ENCODE measurements at regions not wholly inside any gene's neighbourhood (a gene's known extent, or its start where the extent isn't known, plus 50 kb on each side); places are given as distances from the start of the nearest gene placed in this dataset.
A peak's percentile ranks its signal among the peaks of the same experiment; 100 is the strongest.
"Not testable (repeated sequence)": the region's sequence is repeated elsewhere in the genome, so short reads cannot be mapped to it uniquely, and the experiment has no call there.

- DNase-seq (ENCODE audit: low read depth): no peak
These were observed 150.0 kb upstream of the KIF2A start for GRCh38 chr5:62155988-62156387.

DNA sequence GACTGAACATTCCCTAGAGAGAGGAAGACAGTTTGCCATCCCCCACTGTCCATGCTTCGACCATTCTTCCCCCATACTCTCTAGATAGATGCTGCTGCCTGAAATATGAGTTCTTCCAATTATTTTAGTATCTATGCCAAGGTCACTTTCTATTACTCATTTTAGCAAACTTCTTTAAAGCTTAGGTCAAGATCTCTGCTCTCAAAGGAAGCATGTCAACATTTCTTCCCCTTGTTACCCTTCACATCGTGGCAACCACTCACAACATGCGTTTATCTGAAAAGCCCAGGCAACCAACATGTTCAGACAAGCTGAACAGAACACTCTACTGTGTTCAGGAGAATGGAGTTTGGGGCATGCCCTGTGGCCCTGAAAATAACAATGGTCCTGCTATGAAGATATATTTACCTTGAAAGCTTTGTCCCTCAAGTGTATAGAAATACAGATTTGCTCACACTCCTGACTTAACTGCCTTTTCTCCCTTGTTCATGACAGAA lies 138.4 kb upstream of the KIF2A start:
- DNase-seq (ENCODE audit: low read depth): no peak

DNA sequence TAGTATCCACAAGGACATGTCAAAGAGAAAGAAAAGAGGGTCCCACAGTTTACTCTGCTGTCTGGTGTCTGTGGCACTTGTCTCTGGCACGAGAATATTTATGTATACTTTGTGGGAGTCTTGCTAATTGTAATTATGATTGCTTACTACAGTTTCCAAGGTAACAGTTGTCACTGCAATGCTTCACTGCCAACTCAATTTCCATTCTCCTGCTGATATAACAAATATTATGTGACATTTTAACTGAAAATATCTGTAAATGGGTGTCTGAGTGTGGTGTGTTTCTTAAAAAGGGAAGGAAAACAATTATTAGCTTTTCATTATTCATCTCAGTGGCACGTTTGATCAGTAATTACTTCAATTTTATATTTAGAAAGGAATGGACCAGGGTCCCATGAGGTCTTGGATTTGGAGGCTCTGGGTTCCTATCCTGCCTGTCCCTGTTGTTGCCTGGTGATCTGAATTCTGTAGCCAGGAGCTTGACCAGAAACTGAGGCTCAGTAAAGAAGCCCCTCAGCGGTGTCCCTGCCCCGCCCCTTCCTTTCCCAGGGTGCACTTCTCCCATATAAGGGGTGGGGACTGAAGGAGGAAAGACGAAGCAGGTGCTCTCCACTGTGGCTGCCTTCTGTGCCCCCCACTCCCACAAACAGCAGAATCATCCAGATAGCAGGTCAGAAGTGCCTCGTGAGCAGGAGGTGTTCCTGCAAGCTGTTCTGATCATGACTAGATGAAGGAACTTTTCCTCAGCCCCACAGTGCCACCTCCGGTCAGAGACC lies 137.3 kb upstream of the KIF2A start:
- no peak for DNase-seq (ENCODE audit: low read depth)

DNA sequence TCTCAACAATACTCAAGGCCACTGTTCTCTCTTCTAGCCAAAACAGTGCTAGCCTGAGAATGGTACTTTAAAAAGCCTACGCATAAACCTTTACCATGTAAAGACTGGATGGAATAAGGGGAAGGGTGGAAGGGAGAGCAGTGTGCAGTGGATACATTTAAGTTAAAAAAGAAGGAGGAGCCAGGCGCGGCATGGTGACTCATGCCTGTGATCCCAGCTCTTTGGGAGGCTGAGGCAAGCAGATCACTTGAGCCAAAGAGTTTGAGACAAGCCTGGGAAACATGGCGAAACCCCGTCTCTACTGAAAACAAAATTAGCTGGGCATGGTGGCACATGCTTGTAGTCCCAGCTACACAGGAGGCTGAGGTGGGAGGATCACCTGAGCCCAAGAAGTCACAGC lies 127.7 kb upstream of the KIF2A start:
- DNase-seq (ENCODE audit: low read depth): no peak

DNA sequence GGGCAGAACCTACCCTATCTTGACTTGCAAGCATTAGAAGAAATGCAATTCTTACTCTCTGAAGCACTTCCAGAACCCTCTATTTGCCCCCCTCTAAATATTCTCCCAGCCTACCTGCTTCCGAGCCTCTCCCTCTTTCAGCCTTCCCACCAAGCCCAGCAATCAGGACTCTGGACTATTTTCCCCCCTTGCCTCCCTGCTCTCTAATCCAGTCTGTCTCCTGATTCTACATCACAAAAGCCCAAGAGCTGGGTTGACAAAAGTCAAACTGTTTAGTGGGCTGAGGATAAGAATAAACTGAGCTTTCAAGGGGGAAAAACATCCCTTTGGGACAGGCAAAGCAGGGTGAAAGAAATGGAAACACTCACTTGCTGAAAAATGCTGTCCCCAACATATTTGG lies 123.2 kb upstream of the KIF2A start:
- DNase-seq (ENCODE audit: low read depth): no peak

GRCh38 chr5:62183727-62184126 lies 122.3 kb upstream of the KIF2A start:
- DNase-seq (ENCODE audit: low read depth): no peak

- DNase-seq (ENCODE audit: low read depth): no peak
These were observed 121.6 kb upstream of the KIF2A start for GRCh38 chr5:62184444-62184843.

- no peak for DNase-seq (ENCODE audit: low read depth)
These were observed 115.8 kb upstream of the KIF2A start for GRCh38 chr5:62190173-62190572.

DNA sequence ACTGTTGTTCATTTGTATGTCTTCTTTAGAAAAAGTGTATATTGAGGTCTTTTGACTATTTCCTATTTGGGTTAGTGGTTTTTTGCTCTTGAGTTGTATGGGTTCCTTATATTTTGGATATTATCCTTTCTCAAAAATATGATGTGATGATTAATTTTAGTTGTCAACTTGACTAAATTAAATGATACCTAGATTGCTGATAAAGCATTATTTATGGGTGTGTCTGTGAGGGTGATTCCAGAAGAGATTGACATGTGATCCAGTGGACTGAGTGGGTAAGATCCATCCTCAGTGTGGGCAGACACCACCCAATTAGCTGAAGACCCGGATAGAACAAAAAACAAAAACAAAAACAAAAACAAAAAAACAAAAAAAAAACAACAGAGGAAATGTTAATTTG lies 115.1 kb upstream of the KIF2A start:
- DNase-seq (ENCODE audit: low read depth): no peak

- DNase-seq (ENCODE audit: low read depth): no peak
These were observed 113.0 kb upstream of the KIF2A start for GRCh38 chr5:62192958-62193357.

GRCh38 chr5:62196532-62196931 lies 109.5 kb upstream of the KIF2A start:
- DNase-seq (ENCODE audit: low read depth): not testable (repeated sequence)

DNA sequence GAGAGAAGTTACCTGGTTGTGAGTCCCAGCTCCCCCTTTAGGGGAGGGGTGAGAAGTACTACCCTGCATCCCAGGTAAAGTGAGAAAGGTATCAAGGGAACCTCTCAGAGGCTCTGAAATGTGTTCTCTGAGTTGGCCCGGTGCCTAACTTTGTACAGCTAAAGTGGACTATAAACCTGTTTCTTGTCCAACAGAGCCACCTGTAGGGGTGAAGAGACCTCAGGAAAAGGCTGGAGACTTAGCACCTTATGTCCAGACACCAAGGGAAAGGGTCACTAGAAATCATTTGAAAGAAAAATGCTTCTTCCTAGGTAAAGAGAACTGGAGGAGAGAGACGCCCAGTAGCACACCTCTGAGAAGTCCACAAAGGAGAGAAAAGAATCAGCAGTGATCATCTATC lies 108.3 kb upstream of the KIF2A start:
- no peak for DNase-seq (ENCODE audit: low read depth)

DNA sequence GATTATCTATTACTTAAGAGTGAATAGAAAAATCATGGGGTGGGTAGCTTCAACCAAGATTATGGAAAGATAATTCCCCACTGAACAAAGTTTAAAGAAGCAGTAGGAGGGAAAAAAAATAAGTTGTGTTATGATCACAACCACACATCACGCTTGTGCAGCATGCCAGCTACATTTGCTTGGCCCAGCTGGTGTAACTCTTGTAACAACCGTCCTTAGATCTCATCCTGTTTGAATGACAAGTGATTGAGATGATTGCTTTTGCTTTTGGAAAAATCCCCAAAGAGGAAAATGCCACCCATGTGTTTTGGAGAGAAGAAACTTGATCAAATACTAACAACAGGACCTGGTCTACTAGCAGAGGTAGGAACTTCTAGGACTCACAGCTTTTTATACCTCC lies 107.6 kb upstream of the KIF2A start:
- DNase-seq (ENCODE audit: low read depth): no peak

GRCh38 chr5:62199792-62200716 lies 106.0 kb upstream of the KIF2A start:
- DNase-seq (ENCODE audit: low read depth): no peak

DNA sequence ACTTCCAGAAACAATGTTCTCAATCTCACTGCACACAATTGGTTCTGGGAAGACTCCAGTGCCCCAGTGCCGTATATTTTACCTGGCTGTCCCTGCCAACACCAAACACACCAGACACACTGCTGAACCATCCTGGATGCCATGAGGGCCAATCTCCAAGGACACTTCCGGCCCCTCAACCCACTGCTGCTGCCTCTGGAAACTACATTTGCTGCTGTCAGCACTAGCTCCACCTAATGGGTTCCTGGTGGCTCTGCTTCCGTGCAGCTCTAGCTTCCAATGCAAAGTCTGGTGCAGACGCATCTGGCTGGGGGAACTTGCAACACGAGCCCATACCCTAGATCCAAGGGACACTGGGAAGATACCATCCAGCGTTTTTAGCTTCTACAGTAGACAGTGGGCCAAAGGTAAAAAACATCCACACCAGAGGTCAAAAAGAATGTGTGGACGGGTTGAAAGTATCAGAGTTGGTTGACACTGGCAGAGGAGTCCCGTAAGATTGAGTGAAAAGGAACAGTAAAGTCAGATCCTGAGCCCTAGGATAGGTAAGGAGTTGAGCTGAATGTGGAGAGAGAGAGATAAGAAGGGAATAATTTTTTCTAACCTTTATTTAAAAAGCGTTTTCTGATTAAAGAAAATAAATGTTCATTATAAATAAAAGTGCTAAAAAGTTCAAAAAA lies 99.7 kb upstream of the KIF2A start:
- DNase-seq (ENCODE audit: low read depth): peak; percentile 17

- no peak for DNase-seq (ENCODE audit: low read depth)
These were observed 97.7 kb upstream of the KIF2A start for GRCh38 chr5:62208218-62208852.

DNA sequence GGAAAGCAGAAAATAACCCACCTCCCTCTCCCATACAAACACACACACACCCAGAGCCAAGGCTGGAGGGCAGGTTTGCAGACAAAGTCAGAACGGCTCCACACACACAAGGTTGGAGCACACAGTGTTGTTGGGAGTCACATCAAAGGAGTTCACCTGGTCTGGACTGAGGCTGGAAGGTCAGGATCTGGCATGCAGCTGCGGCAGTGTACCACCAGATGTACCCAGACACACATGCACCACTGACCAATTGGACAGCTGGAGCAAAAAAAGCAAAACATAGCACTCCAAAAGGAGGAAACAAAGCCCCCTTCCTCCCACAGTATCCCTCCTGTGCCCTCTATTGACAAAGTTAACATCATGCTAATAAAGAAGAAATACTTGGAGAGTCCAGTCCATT lies 94.6 kb upstream of the KIF2A start:
- DNase-seq (ENCODE audit: low read depth): no peak

GRCh38 chr5:62212648-62213047 lies 93.4 kb upstream of the KIF2A start:
- DNase-seq (ENCODE audit: low read depth): no peak

GRCh38 chr5:62214701-62215100 lies 91.3 kb upstream of the KIF2A start:
- DNase-seq (ENCODE audit: low read depth): no peak

DNA sequence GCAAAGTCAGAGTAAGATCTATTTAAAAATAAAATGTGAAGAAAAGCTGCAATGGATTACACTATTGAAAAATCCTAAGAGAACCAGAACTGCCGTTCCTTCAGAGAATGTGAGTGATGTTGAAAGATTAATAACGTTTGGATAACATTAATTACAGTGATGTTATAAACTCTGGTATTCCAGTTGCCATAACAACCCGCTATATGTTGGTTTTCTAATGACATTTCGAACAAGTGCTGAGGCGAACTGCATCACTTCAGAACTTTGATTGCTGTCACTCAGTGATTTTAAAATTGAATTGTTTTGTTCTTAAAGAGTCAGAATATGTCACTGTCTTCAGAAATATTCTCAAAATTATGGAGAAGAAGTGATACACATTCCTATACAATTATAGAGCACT lies 89.4 kb upstream of the KIF2A start:
- DNase-seq (ENCODE audit: low read depth): not testable (repeated sequence)

DNA sequence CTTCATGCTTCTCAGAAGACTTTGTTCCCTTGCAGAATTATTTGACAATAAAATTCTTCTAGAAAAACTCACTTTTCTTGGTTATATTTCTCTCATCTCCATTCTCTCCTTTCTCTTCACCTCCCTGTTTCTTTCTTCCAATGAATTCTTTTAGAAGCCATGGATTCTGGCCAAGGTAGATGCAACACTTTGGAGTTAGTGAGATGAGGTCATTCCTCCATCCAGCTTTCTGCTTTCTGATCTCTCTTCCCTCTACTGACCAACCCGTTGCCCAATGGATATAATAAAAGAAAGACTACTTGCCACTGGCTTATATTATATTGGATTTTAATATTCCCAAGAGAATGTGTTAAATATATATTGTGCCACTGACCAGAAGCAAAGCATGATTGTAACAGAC lies 88.9 kb upstream of the KIF2A start:
- DNase-seq (ENCODE audit: low read depth): not testable (repeated sequence)

- DNase-seq (ENCODE audit: low read depth): not testable (repeated sequence)
These were observed 87.1 kb upstream of the KIF2A start for GRCh38 chr5:62218860-62219259.

Measured in Daoy (cell line).